GM21515 (cell line): ENCODE measurements at regions not wholly inside any gene's neighbourhood (a gene's known extent, or its start where the extent isn't known, plus 50 kb on each side); places are given as distances from the start of the nearest gene placed in this dataset.

Source experiments
- ATAC-seq: cut with Tn5 transposase; IDR thresholded peaks from one replicate; pipeline ENCODE4 v1.9.1; 2021; ENCODE audit not compliant: unreplicated experiment

- ATAC-seq: no peak
Observed at GRCh38 chr2:167454036-167454435, 565.8 kb downstream of the XIRP2 start.

GRCh38 chr2:167451496-167452289, 563.4 kb downstream of the XIRP2 start:
- ATAC-seq: no peak

- ATAC-seq: no peak
Observed at GRCh38 chr2:167450364-167450763, 562.1 kb downstream of the XIRP2 start.

GRCh38 chr2:167440382-167440781, 552.1 kb downstream of the XIRP2 start:
- no peak for ATAC-seq

GRCh38 chr2:167438206-167438605, 549.9 kb downstream of the XIRP2 start:
- no peak for ATAC-seq

GRCh38 chr2:167431949-167432348, 543.7 kb downstream of the XIRP2 start:
- no peak for ATAC-seq

GRCh38 chr2:167430447-167430846, 542.2 kb downstream of the XIRP2 start:
- no peak for ATAC-seq

- ATAC-seq: no peak
Observed at GRCh38 chr2:167424803-167425755, 536.8 kb downstream of the XIRP2 start.

GRCh38 chr2:167424221-167424620, 535.9 kb downstream of the XIRP2 start:
- no peak for ATAC-seq

GRCh38 chr2:167423731-167424130, 535.5 kb downstream of the XIRP2 start:
- ATAC-seq: no peak

- no peak for ATAC-seq
Observed at GRCh38 chr2:167420211-167420610, 531.9 kb downstream of the XIRP2 start.

GRCh38 chr2:167415068-167415467, 526.8 kb downstream of the XIRP2 start:
- ATAC-seq: no peak

GRCh38 chr2:167411367-167411766, 523.1 kb downstream of the XIRP2 start:
- no peak for ATAC-seq

GRCh38 chr2:167406558-167406957, 518.3 kb downstream of the XIRP2 start:
- ATAC-seq: no peak

GRCh38 chr2:167404627-167405284, 516.5 kb downstream of the XIRP2 start:
- no peak for ATAC-seq

GRCh38 chr2:167401309-167401708, 513.0 kb downstream of the XIRP2 start:
- no peak for ATAC-seq

- no peak for ATAC-seq
Observed at GRCh38 chr2:167400546-167400945, 512.3 kb downstream of the XIRP2 start.

- ATAC-seq: no peak
Observed at GRCh38 chr2:167398873-167399272, 510.6 kb downstream of the XIRP2 start.

GRCh38 chr2:167388901-167389300, 500.6 kb downstream of the XIRP2 start:
- no peak for ATAC-seq

GRCh38 chr2:167388497-167388896, 500.2 kb downstream of the XIRP2 start:
- ATAC-seq: no peak

- ATAC-seq: no peak
Observed at GRCh38 chr2:167386694-167387093, 498.4 kb downstream of the XIRP2 start.
